Mesothelial cell of epicardium (in vitro differentiated cells): ENCODE measurements at regions not wholly inside any gene's neighbourhood (a gene's known extent, or its start where the extent isn't known, plus 50 kb on each side); places are given as distances from the start of the nearest gene placed in this dataset.

Source experiments
- DNase-seq, 2 experiments: peaks; one replicate each; pipeline ENCODE4 v3.0.0; 2021; ENCODE audit warnings: low spot score in 2 of 2; ENCODE audit not compliant: unreplicated experiment in 2 of 2
- H3K27ac Mint-ChIP-seq: 2 replicates; pipeline ENCODE4 v1.8.0; 2021; ENCODE audit warnings: mixed read lengths
- H3K27me3 Mint-ChIP-seq: 2 replicates; pipeline ENCODE4 v1.8.0; 2021; ENCODE audit warnings: low read depth, mixed read lengths
- H3K36me3 Mint-ChIP-seq: 2 replicates; pipeline ENCODE4 v1.8.0; 2021; ENCODE audit warnings: mixed read lengths
- H3K4me1 Mint-ChIP-seq: 2 replicates; pipeline ENCODE4 v1.8.0; 2021; ENCODE audit warnings: mixed read lengths
- H3K4me3 Mint-ChIP-seq: 2 replicates; pipeline ENCODE4 v1.8.0; 2021; ENCODE audit warnings: mild to moderate bottlenecking, moderate library complexity, mixed read lengths
- H3K9me3 Mint-ChIP-seq: 2 replicates; pipeline ENCODE4 v1.8.0; 2021; ENCODE audit warnings: mixed read lengths
- CTCF ChIP-seq: fragments of 200-600 bp; sonication (generic); IDR thresholded peaks from one replicate; pipeline ENCODE4 v1.5.0; 2021; ENCODE audit warnings: antibody characterized with exemption; ENCODE audit not compliant: unreplicated experiment

- Mint-ChIP-seq H3K36me3 (no peaks in the 10 kb centered on the region), H3K27me3 (peaks cover 26% of the 10 kb centered on the region), H3K27ac (no peak overlapping the region), H3K4me1 (no peaks in the 10 kb centered on the region), H3K4me3 (no peak overlapping the region), H3K9me3 (peaks cover 24% of the 10 kb centered on the region)
- TF ChIP-seq CTCF = no peak
- no peak for DNase-seq
These were observed 277.0 kb upstream of the COBL start for GRCh38 chr7:51593628-51594027.

DNA sequence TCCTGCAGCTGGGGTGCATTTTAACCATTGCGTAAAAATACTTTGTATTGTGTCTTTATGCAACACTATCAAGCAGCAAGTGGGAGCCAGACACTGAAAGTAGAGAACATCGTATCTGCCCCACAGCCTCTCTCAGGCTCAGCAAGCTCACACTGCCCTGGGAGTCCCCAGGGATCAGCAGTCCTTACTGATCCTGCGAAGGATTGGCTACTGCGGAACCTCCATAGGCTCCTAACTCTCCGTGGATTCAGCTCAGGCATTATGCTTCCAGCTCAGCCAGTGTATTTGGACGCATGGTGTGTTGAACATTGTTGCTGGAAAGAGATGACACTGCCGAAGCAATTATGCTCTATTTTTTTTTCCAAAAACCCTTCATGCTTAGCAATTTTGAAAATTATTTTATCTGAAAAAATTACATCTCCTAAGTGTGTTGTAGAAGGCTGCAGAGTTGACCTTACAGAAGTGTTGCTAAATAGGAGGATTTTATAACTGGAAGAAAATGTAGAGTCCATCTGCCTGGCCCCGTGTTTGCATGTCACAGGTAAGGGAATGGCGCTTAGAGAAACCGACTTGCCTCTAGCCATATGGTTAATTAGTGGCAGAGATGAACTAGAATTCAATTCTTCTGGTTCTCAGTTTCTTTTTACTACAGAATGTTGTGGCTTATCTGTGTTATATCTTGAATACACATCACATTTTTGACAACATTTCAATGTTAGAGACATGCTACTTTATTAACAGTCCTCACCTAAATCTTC lies 276.4 kb upstream of the COBL start:
- H3K9me3 Mint-ChIP-seq = peaks cover 18% of the 10 kb centered on the region
- peaks cover 25% of the 10 kb centered on the region for H3K27me3 Mint-ChIP-seq
- H3K27ac Mint-ChIP-seq = no peak overlapping the region
- H3K4me1 Mint-ChIP-seq = no peaks in the 10 kb centered on the region
- no peak for DNase-seq
- no peak overlapping the region for H3K4me3 Mint-ChIP-seq
- H3K36me3 Mint-ChIP-seq = no peaks in the 10 kb centered on the region
- TF ChIP-seq CTCF = no peak

GRCh38 chr7:51591223-51591622 lies 274.6 kb upstream of the COBL start:
- Mint-ChIP-seq H3K27me3 (peaks cover 33% of the 10 kb centered on the region), H3K4me3 (no peak overlapping the region), H3K9me3 (peaks cover 3% of the 10 kb centered on the region), H3K4me1 (no peaks in the 10 kb centered on the region), H3K36me3 (no peaks in the 10 kb centered on the region), H3K27ac (no peak overlapping the region)
- no peak for TF ChIP-seq CTCF
- no peak for DNase-seq

DNA sequence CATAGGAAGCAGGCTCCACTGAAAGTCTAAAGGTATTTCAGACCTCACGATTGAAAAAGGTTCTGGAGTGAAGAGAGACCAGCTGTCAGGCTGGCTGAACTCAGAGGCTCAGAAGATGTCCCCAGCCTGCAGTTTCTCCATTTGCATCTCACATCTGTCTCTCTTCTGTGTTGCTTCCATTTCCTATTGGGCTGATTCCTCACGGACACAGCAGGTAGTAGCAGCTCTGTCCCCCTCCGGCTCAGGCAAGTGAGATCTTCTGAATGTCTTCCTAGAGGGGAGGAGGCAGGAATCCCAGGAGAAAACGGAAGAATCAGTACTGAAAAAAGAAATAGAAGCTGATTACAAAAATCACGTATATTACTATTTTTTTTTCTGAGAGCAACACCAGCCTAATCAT lies 274.1 kb upstream of the COBL start:
- no peak overlapping the region for H3K27ac Mint-ChIP-seq
- peaks cover 34% of the 10 kb centered on the region for H3K27me3 Mint-ChIP-seq
- H3K4me3 Mint-ChIP-seq = no peak overlapping the region
- no peaks in the 10 kb centered on the region for H3K4me1 Mint-ChIP-seq
- DNase-seq = no peak
- H3K36me3 Mint-ChIP-seq = no peaks in the 10 kb centered on the region
- TF ChIP-seq CTCF = no peak
- peaks cover 3% of the 10 kb centered on the region for H3K9me3 Mint-ChIP-seq

- peaks cover 3% of the 10 kb centered on the region for H3K9me3 Mint-ChIP-seq
- TF ChIP-seq CTCF = no peak
- H3K4me1 Mint-ChIP-seq = no peaks in the 10 kb centered on the region
- no peaks in the 10 kb centered on the region for H3K36me3 Mint-ChIP-seq
- no peak overlapping the region for H3K27ac Mint-ChIP-seq
- H3K4me3 Mint-ChIP-seq = no peak overlapping the region
- peaks cover 44% of the 10 kb centered on the region for H3K27me3 Mint-ChIP-seq
- no peak for DNase-seq
These were observed 272.5 kb upstream of the COBL start for GRCh38 chr7:51589111-51589510.

DNA sequence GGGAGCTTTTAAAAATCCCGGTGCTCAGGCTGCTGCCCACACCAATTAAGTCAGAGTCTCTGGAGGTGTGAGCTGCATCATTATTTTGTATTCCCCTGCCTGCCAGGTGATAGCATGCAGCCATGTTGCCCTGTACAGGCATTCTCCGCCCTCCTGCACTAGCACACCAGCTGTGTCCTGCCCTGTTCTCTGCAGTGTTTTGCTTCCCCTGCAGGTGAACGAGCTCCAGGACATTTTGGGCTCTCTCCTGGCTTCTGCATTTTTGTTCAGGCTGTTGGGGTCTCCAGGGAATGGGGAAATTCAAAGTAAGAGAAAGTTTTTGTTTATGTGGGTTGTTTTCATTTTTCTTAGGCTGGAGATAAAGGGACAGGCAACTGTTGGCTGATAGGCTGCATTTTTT lies 271.0 kb upstream of the COBL start:
- Mint-ChIP-seq H3K27ac (no peak overlapping the region), H3K9me3 (no peaks in the 10 kb centered on the region), H3K27me3 (peaks cover 51% of the 10 kb centered on the region), H3K4me1 (no peaks in the 10 kb centered on the region), H3K4me3 (no peak overlapping the region), H3K36me3 (no peaks in the 10 kb centered on the region)
- no peak for DNase-seq
- TF ChIP-seq CTCF = no peak
